A673 (cell line): ENCODE measurements at regions not wholly inside any gene's neighbourhood (a gene's known extent, or its start where the extent isn't known, plus 50 kb on each side); places are given as distances from the start of the nearest gene placed in this dataset.
"Not testable (repeated sequence)": the region's sequence is repeated elsewhere in the genome, so short reads cannot be mapped to it uniquely, and the experiment has no call there.

Experiments
- BruUV-seq: library from RNA; stranded (reverse); fragments of 400-500 nt; replicated peaks from 2 replicates; lab custom pipeline; 2021; lab: Mats Ljungman, UMichigan
- CTCF ChIA-PET: fragments of 300-600 bp; sonication (Branson Sonifier 250); formaldehyde crosslinking; loops from one replicate; lab custom pipeline; 2022; ENCODE audit warnings: antibody characterized with exemption; lab: Charles Lee
- POLR2A ChIA-PET: fragments of 300-600 bp; sonication (Branson Sonifier 250); formaldehyde crosslinking; loops from one replicate; lab custom pipeline; 2022; ENCODE audit warnings: antibody characterized with exemption; ENCODE audit not compliant: low non-redundant PET; lab: Charles Lee
- DNase-seq: peaks from one replicate; pipeline ENCODE4 v3.0.0-alpha.2; 2015; ENCODE audit warnings: low spot score
- H3K27ac ChIP-seq: fragments of 200-600 bp; sonication (generic); 2 replicates; pipeline ENCODE4 v1.5.1; 2016; ENCODE audit warnings: mixed run types, low read depth, mild to moderate bottlenecking, mixed read lengths, antibody characterized with exemption, low read length; ENCODE audit not compliant: poor library complexity, severe bottlenecking
- H3K27me3 ChIP-seq: fragments of 200-600 bp; sonication (generic); replicated peaks from 2 replicates; pipeline ENCODE4 v1.6.1; 2017; ENCODE audit warnings: mixed run types, low read depth, mild to moderate bottlenecking, mixed read lengths, antibody characterized with exemption, low read length; ENCODE audit not compliant: insufficient read depth, poor library complexity
- H3K36me3 ChIP-seq: fragments of 200-600 bp; sonication (generic); 2 replicates; pipeline ENCODE4 v1.6.1; 2016; ENCODE audit warnings: mixed run types, mild to moderate bottlenecking, mixed read lengths, antibody characterized with exemption, low read length; ENCODE audit not compliant: insufficient read depth, poor library complexity, severe bottlenecking
- H3K4me1 ChIP-seq: fragments of 200-600 bp; sonication (generic); 2 replicates; pipeline ENCODE4 v1.6.1; 2017; ENCODE audit warnings: mixed run types, mild to moderate bottlenecking, mixed read lengths, antibody characterized with exemption, low read length; ENCODE audit not compliant: insufficient read depth, poor library complexity, severe bottlenecking
- H3K4me3 ChIP-seq: fragments of 200-600 bp; sonication (generic); 2 replicates; pipeline ENCODE4 v1.5.1; 2016; ENCODE audit warnings: low read depth, mixed run types, mild to moderate bottlenecking, mixed read lengths, low read length; ENCODE audit not compliant: poor library complexity, severe bottlenecking
- H3K9me3 ChIP-seq: fragments of 200-600 bp; sonication (generic); 2 replicates; pipeline ENCODE4 v1.6.1; 2016; ENCODE audit warnings: mixed run types, low read depth, mild to moderate bottlenecking, mixed read lengths, antibody characterized with exemption, low read length; ENCODE audit not compliant: poor library complexity, severe bottlenecking
- EZH2 ChIP-seq: fragments of 200-600 bp; sonication (generic); IDR thresholded peaks from 2 replicates; pipeline ENCODE4 v1.6.1; 2017; ENCODE audit warnings: borderline replicate concordance, low read depth, mild to moderate bottlenecking, mixed read lengths, antibody characterized with exemption, low read length; ENCODE audit not compliant: poor library complexity, severe bottlenecking
- intact Hi-C: fragments of 100-400 bp; cut with micrococcal nuclease; formaldehyde crosslinking; loops from one replicate; pipeline ENCODE4 v1.10.0; 2022; ENCODE audit not compliant: unreplicated experiment
- TF ChIP-seq, protein P1 (sequence below): fragments of 300-800, 200-600 bp; sonication (generic); conservative IDR thresholded peaks from 2 replicates; pipeline ENCODE4 v1.5.1; 2017; ENCODE audit warnings: low read depth, mild to moderate bottlenecking, antibody characterized with exemption, low read length, moderate library complexity, mixed read lengths

DNA sequence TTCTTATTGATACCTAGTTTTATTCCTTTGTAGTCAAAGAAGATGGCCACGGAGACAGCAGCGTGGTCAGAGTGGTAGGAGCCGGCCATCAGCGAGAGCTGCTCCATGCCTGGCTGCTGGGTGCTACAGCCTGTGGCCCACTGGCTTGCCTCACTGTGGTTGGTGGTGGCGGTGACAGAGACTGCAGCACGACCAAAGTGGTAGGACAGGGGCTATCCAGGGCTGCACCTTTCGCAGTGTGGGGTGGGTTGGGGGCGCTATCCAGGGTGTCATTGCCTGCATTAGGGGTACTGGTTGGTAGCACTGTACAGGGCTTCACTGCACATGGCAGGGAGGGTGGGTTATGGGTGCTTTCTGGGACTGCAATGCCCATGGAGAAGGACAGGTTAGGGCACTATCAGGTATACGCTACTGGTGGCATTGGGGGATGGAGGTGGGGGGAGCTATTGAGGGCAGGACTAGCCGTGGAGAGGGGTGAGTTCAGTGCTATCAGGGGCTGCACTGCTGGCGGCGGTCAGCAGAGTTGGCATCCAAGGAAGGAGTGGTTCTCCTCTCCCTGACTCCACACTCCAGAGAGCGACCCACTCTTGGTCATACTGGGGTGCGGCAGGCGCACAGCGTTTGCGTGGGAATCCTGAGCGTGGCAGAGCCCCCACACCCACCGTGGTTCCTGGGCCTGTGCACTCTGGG, 241.1 kb downstream of the GOLGA6L6 start:
- H3K36me3 ChIP-seq, BruUV-seq, intact Hi-C loops, DNase-seq, H3K4me3 ChIP-seq, H3K27ac ChIP-seq, POLR2A ChIA-PET, H3K4me1 ChIP-seq, H3K27me3 ChIP-seq, CTCF ChIA-PET: not testable (repeated sequence)
- H3K9me3 ChIP-seq, result peaks cover 41% of the 10 kb centered on the region

DNA sequence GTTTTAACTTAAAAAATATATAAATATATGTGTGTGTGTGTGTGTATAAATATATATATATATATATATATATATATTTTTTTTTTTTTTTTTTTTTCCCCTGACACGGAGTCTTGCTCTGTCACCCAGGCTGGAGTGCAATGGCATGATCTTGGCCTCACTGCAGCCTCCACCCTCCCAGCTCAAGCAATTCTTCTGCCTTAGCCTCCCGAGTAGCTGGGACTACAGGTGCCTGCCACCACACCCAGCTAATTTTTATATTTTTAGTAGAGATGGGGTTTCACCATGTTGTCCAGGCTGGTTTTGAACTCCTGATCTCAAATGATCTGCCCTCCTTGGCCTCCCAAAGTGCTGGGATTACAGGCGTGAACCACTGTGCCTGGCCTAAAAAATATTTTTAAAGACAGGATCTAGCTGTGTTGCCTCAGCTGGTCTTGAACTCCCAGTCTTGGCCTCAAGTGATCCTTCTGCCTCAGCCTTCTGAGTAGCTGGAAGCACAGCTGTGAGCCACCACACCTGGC, 243.9 kb downstream of the GOLGA6L6 start:
- H3K27ac ChIP-seq, H3K27me3 ChIP-seq, H3K4me3 ChIP-seq, DNase-seq, intact Hi-C loops, POLR2A ChIA-PET, BruUV-seq, CTCF ChIA-PET, H3K36me3 ChIP-seq, H3K4me1 ChIP-seq: not testable (repeated sequence)
- peaks cover 41% of the 10 kb centered on the region for H3K9me3 ChIP-seq

DNA sequence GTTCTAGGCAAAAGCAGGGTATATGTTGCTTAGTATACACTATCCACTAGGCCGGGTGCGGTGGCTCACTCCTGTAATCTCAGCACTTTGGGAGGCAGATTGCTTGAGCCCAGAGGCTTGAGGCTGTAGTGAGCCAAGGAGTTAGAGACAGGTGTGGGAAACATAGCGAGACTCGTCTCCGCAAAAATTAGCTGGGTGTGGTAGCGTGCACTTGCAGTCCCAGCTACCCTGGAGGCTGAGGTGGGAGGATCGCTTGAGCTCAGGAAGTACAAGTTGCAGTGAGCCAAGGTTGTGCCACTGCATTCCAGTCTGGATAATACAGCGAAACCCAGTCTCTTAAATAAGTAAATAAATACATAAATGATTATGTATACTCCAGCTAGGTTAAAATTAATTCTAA, 245.3 kb downstream of the GOLGA6L6 start:
- H3K27ac ChIP-seq, H3K4me3 ChIP-seq, DNase-seq, BruUV-seq, CTCF ChIA-PET, H3K4me1 ChIP-seq, POLR2A ChIA-PET, H3K36me3 ChIP-seq, intact Hi-C loops, H3K27me3 ChIP-seq: not testable (repeated sequence)
- peaks cover 53% of the 10 kb centered on the region for H3K9me3 ChIP-seq

DNA sequence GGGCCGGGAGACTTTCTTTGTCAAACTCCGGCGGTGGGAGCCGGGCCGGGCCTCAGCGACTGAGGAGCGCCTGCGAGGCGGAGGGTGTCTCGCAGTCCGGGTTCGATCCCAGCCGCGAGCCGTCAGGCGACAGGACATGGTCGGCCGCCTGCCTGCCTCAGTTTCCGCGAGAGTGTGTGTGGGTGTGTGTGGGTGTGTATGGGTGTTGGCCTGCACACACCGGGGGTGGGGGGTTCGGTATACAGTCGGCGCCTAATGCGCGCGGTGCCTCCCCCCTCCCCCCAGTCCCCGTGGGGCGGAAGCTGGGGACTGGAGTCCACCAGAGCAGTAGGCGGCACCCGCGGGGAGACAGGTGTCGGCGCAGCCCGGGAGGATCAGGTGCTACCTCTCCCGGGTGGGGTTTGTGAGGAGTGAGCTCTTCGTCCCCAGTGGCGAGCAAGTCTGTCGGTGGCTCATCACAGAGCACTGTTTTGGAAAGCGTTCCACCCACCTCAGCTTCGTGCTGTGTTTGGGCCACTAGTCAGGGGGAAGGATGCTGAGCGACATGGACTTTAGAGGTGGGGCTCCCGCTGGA, 246.3 kb downstream of the GOLGA6L6 start:
- no peak overlapping the region for H3K4me3 ChIP-seq
- DNase-seq, result no peak

More for the DNA sequence above, 246.3 kb downstream of the GOLGA6L6 start:
- Histone ChIP-seq H3K9me3 (peaks cover 53% of the 10 kb centered on the region), H3K4me1 (no peaks in the 10 kb centered on the region), H3K27me3 (no peaks in the 10 kb centered on the region), H3K36me3 (no peaks in the 10 kb centered on the region), H3K27ac (no peak overlapping the region)
- CTCF ChIA-PET, result no interaction called here
- intact Hi-C loops, result no loop called here
- TF ChIP-seq, protein P1, sequence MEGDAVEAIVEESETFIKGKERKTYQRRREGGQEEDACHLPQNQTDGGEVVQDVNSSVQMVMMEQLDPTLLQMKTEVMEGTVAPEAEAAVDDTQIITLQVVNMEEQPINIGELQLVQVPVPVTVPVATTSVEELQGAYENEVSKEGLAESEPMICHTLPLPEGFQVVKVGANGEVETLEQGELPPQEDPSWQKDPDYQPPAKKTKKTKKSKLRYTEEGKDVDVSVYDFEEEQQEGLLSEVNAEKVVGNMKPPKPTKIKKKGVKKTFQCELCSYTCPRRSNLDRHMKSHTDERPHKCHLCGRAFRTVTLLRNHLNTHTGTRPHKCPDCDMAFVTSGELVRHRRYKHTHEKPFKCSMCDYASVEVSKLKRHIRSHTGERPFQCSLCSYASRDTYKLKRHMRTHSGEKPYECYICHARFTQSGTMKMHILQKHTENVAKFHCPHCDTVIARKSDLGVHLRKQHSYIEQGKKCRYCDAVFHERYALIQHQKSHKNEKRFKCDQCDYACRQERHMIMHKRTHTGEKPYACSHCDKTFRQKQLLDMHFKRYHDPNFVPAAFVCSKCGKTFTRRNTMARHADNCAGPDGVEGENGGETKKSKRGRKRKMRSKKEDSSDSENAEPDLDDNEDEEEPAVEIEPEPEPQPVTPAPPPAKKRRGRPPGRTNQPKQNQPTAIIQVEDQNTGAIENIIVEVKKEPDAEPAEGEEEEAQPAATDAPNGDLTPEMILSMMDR, result no peak
- no peak for TF ChIP-seq EZH2
- no TSS peak for BruUV-seq
- POLR2A ChIA-PET, result no interaction called here
